GM19468 (cell line): ENCODE measurements at regions not wholly inside any gene's neighbourhood (a gene's known extent, or its start where the extent isn't known, plus 50 kb on each side); places are given as distances from the start of the nearest gene placed in this dataset.
"Not testable (repeated sequence)": the region's sequence is repeated elsewhere in the genome, so short reads cannot be mapped to it uniquely, and the experiment has no call there.

Source experiments
- ATAC-seq: cut with Tn5 transposase; IDR thresholded peaks from one replicate; pipeline ENCODE4 v1.9.1; 2021; ENCODE audit warnings: mild to moderate bottlenecking, moderate library complexity, moderate number of reproducible peaks; ENCODE audit not compliant: unreplicated experiment; ENCODE audit errors: extremely low read depth

DNA sequence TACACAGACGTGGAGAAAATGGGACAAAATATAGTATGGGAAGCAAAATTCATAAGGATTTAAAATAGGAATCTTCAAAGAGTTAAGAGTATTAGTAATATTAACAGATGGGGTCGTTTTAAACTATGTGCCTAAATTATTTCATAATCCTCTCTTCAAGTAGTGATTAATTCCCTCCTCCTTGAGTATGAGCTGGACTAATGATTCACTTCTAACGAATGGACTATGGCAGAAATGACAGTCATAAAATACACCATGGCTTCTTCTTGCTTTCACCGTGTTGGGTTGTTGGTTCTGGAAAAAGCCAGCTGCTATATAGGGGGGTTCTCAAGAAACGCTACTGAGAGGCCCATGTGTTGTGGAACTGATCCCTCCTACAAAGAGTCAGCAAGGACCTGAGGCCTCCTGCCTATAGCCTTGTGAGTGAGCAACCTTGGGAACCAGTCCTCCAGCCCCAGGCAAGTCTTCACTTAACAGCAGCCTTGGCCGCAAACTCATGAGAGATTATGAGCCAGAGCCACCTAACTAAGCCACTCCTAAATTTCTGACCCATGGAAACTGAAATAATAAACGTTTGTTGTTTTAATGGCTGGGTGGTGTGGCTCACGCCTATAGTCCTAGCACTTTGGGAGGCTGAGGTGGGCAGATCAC, 64.8 kb upstream of the ABHD2 start:
- ATAC-seq = no peak

DNA sequence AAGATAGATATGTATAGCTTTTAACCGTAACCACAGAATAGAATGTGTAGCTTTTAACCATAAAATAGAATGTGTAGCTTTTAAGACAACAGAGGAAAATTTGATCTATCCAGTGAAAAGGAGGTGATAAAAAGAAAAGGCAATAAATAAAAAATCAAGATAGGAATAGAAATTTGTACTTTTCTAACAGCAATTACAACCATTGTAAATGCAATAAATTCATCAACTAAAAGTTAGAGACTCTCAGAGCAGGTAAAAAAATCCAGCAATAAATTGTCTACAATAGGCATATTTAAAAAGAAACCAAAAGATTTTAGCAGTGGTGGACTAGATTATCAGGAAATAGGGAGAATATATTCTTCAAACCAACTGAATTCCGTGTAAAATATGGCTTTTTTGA, 63.8 kb upstream of the ABHD2 start:
- ATAC-seq = no peak

DNA sequence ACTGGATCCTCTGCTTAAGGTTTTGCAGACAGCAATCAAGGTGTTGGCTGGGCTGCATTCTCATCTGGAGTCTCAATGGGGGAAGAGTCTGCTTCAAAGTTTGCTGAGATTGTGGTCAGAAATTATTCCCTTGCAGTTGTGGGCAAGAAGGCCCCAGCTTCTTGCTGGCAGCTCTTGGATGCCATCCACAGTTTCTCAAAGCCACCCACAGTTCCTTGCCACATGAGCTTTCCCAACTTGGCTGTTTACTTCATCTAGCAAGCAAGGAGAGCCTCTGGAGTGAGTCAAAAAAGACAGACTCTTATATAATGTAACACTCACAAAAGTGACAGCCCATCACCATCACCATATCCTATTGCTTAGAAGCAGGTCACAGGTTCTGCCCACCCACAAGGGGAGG, 62.1 kb upstream of the ABHD2 start:
- no peak for ATAC-seq

DNA sequence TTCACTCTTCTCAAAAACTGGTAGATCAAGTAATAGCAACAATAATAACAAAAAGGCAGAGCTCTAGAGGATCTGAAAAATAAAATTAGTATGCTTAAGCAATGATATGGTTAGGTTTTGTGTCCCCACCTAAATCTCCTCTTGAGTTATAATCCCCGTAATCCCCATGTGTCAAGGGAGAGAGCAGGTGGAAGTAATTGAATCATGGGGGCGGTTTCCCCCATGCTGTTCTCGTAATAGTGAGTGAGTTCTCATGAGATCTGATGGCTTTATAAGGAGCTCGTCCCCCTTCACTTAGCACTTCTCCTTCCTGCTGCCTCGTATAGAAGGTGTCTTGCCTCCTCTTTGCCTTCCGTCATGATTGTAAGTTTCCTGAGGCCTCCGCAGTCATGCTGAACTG, 60.2 kb upstream of the ABHD2 start:
- ATAC-seq = no peak

DNA sequence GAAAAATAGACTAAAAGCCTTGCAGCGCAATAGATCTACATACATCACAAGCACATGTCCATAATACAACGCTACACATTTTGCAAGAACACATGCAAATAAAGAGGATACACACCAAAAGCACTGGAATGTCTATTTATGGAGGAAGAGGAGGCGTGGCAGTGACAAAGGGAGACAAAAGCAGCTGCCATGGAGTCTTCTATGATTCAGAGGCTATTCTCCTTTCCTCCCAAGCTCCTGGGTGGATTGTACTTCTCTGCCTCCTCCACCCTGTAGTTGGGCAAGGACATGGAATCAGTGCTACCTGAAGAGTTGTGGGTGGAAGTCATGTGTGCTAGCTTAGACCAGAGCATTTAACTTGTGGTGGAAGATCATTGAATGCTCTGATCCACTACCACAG, 57.9 kb upstream of the ABHD2 start:
- no peak for ATAC-seq

DNA sequence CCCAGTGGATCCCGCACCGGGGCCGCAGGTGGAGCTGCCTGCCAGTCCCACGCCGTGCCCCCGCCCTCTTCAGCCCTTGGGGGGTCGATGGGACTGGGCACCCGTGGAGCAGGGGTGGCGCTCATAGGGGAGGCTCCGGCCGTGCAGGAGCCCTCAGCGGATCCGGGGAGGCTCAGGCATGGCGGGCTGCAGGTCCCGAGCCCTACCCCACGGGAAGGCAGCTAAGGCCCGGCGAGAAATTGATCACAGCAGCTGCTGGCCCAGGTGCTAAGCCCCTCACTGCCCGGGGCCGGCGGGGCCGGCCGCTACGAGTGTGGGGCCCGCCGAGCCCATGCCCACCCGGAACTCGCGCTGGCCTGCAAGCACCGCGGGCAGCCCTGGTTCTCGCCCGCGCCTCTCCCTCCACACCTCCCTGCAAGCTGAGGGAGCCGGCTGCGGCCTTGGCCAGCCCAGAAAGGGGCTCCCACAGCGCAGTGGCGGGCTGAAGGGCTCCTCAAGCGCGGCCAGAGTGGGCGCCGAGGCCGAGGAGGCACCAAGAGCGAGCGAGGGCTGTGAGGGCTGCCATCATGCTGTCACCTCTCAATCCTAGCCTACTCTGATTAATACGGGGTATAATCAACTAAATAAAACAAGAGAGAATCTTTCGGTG, 56.5 kb upstream of the ABHD2 start:
- ATAC-seq = not testable (repeated sequence)

DNA sequence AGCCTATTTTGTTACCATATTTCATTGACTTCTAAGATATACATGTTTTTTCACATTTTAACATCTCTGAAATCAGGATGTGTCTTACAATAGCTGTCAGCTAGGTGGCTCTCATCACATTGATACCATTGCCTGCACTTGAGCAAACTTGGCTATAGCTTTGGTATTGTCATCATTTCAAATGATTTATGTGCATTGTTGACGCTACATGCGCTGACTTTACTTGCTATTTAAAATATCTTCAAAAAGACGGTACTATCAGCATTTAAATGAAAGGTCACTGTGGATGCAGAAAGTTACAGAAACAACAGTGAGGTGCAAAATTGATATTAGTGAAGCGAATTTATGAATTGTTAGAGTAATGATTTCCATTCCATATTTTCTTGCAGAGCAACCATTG, 54.0 kb upstream of the ABHD2 start:
- ATAC-seq = no peak

DNA sequence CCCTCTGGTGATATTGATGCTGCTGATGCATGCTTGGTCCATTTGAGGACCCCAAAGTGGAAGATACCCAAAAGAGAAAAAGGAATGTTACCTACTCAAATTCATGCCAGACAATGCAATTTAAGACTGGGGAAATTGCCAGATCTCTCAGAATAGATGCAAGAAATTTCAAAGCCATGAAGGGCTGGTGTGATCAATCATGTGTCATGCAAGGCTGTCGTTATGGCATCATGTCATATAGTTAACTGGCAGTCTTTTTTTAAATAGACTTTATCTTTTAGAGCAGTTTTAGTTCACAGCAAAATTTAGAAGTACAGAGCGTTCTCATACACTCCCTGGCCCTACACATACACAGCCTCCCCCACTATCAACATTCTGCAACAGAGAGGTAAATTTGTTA, 53.1 kb upstream of the ABHD2 start:
- ATAC-seq = no peak

DNA sequence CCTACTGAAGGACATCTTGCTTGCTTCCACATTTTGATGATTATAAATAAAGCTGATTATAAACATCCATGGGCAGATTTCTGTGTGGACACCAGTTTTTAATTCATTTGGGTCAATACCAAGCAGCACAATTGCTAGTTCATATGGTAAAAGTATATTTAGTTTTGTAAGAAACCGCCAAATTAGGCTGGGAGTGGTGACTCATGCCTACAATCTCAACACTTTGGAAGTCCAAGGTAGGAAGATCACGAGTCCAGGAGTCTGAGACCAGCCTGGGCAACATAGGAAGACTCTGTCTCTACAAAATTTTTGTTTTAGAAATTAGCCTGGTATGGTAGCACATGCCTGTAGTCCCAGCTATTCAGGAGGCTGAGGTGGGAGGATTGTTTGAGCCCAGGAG, 52.6 kb upstream of the ABHD2 start:
- no peak for ATAC-seq

DNA sequence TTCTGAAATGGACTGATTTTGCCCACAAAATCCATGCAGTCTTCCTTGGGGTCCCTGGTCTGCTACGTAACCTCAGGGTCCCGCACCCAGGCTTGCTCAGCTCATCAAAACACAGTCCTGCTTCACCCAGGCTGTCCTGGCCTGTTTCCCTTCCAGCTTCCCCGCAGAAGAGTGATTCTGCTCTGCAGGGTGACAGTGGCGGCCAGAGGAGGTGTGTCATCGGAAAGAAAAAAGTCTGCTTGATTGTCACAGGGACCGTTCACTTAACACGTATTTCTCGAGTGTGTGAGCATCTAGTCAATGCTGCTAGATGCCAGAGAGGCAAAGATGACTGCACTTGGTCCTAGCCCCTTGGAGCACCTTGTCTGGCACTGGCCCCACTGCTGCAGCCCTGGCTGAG, 50.1 kb upstream of the ABHD2 start:
- ATAC-seq = no peak
